Gastrocnemius medialis (tissue), 4 donors: ENCODE measurements at regions not wholly inside any gene's neighbourhood (a gene's known extent, or its start where the extent isn't known, plus 50 kb on each side); places are given as distances from the start of the nearest gene placed in this dataset.

Experiments
- POLR2A ChIP-seq, 2 donors: fragments of 450-650 bp; IDR thresholded peaks; one replicate each; pipeline ENCODE4 v1.6.1; 2017; ENCODE audit warnings: antibody characterized with exemption in 2 of 2, mild to moderate bottlenecking in 2 of 2, moderate library complexity in 2 of 2
- TF ChIP-seq, protein P1 (sequence below), 5 experiments: fragments of 450-650 bp in 3 of 5; fragments of 200-600 bp in 2 of 5; sonication (generic) in 2 of 5; IDR thresholded peaks in 4 of 5; conservative IDR thresholded peaks in 1 of 5; 1 replicate in 4 of 5; 2 replicates in 1 of 5; pipeline ENCODE4 v1.5.1; 2016 to 2019; ENCODE audit warnings: antibody characterized with exemption in 5 of 5, mild to moderate bottlenecking in 3 of 5, moderate library complexity in 3 of 5

GRCh38 chr3:104438706-104439105, 928.0 kb upstream of the ALCAM start:
- no peak for TF ChIP-seq POLR2A (IDR thresholded peaks at IDR 0.05)
- TF ChIP-seq, protein P1, sequence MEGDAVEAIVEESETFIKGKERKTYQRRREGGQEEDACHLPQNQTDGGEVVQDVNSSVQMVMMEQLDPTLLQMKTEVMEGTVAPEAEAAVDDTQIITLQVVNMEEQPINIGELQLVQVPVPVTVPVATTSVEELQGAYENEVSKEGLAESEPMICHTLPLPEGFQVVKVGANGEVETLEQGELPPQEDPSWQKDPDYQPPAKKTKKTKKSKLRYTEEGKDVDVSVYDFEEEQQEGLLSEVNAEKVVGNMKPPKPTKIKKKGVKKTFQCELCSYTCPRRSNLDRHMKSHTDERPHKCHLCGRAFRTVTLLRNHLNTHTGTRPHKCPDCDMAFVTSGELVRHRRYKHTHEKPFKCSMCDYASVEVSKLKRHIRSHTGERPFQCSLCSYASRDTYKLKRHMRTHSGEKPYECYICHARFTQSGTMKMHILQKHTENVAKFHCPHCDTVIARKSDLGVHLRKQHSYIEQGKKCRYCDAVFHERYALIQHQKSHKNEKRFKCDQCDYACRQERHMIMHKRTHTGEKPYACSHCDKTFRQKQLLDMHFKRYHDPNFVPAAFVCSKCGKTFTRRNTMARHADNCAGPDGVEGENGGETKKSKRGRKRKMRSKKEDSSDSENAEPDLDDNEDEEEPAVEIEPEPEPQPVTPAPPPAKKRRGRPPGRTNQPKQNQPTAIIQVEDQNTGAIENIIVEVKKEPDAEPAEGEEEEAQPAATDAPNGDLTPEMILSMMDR (IDR thresholded peaks at IDR 0.05 in 4 of 5, conservative IDR thresholded peaks at IDR 0.05 in 1 of 5), result no peak
